COLO668 (cell line): ENCODE measurements at regions not wholly inside any gene's neighbourhood (a gene's known extent, or its start where the extent isn't known, plus 50 kb on each side); places are given as distances from the start of the nearest gene placed in this dataset.
"Not testable (repeated sequence)": the region's sequence is repeated elsewhere in the genome, so short reads cannot be mapped to it uniquely, and the experiment has no call there.

Experiments used
- DNase-seq: peaks from one replicate; lab custom pipeline; 2025; ENCODE audit not compliant: unreplicated experiment; lab: John Stamatoyannopoulos, UW

- no peak for DNase-seq
These were observed 547.2 kb downstream of the LRRC70 start for GRCh38 chr5:63125862-63126261.

DNA sequence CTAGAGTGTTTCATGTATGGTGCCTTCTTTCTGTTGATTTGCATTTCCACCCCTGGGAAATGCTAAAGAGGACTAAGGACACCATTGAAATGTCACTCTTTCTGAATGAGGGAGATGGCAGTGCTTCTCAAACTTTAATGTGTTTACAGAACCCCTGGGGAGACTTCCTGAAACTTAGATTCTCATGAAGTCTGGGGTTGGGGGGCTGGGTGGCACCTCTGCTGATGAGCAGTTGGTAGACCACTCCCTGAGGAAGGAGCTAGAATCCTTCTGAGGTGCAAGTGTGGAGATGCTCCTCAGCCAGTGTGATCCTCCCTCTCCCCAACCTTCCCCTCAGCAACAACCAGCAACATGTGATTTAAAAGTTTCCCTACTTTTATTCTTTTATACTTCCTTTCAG, 546.8 kb downstream of the LRRC70 start:
- DNase-seq: no peak

GRCh38 chr5:63124266-63124665, 545.6 kb downstream of the LRRC70 start:
- DNase-seq: no peak

DNA sequence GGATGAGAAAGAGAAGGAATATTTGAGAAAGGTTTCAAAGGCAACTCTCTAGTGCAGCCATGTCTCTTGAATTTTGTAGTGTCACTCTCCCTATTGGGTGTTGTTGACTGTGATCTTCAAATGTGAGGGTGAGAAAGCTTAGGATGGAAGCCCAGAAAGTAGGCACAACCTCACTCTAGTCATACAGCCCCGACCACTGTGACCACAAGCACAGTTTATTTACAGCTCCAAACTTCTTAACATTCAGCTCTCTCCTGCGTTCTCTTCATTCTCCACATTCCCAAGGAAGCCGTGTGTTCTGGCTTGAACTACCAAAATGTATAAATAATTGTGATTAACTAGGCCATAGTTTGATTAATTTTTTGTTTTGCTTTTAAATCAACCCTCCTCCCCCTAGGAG, 542.9 kb downstream of the LRRC70 start:
- no peak for DNase-seq

GRCh38 chr5:63118221-63118620, 539.6 kb downstream of the LRRC70 start:
- no peak for DNase-seq

DNA sequence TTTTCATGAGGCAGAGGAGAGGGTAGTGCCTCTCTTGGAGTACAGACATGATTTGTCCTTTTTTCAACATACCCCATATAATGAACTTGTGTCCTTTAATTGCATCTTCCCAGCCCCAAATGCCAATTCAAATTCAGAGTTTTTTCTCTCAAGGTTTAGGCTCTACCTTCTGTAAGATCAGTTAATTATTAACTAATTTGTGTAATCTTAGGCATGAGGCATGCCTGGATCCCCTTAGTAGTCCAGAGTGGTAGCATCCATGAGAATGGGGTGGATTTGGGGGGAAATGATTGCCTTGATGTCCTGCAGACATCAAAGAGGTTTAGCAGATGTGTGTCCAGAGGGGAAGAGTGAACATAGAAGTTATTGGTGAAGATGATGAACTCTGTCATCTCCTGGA, 533.3 kb downstream of the LRRC70 start:
- no peak for DNase-seq

GRCh38 chr5:63101870-63102269, 523.3 kb downstream of the LRRC70 start:
- DNase-seq: no peak

- no peak for DNase-seq
These were observed 518.7 kb downstream of the LRRC70 start for GRCh38 chr5:63097286-63097685.

GRCh38 chr5:63094730-63095129, 516.1 kb downstream of the LRRC70 start:
- DNase-seq: no peak

GRCh38 chr5:63089147-63089546, 510.5 kb downstream of the LRRC70 start:
- DNase-seq: no peak

DNA sequence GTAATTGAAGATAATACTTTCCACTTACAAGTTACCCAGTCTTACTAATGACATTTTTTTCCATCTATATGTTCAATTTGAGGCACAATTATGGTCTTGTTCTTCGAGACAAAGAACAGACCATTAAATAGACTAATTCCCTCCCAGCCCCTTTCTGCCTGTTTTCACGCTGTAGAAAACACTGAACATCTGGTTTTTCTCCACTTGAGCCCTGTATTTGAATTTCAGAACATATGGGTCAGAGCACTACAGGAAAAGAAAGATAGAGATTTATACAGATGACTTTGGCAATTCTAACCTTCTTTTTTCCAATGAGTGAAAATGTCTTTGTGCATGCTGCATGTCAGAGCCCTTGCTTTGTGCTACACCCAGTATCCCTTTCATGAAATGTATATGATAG, 506.9 kb downstream of the LRRC70 start:
- DNase-seq: no peak

GRCh38 chr5:63083689-63084088, 505.1 kb downstream of the LRRC70 start:
- not testable (repeated sequence) for DNase-seq

- DNase-seq: no peak
These were observed 502.8 kb downstream of the LRRC70 start for GRCh38 chr5:63081402-63081801.

GRCh38 chr5:63070001-63070400, 491.4 kb downstream of the LRRC70 start:
- DNase-seq: no peak

DNA sequence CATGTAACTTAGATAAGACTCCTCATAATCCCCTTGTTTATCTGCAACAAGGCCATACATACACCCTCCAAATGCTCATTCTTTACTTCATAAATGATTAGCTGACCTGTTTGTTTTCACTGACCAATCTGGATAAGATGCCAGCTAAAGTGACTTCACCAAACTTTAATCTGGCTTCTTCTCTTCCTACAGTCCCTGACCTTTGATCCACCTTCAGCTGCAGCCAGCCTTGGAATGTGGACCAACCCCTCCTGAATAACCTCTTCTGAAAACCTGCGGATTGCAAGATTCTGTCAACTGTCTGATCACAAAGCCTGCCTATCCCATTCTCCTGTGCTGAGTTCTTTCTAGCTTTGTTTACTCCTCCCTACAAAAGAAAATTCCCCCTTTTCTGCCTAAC, 476.8 kb downstream of the LRRC70 start:
- no peak for DNase-seq

DNA sequence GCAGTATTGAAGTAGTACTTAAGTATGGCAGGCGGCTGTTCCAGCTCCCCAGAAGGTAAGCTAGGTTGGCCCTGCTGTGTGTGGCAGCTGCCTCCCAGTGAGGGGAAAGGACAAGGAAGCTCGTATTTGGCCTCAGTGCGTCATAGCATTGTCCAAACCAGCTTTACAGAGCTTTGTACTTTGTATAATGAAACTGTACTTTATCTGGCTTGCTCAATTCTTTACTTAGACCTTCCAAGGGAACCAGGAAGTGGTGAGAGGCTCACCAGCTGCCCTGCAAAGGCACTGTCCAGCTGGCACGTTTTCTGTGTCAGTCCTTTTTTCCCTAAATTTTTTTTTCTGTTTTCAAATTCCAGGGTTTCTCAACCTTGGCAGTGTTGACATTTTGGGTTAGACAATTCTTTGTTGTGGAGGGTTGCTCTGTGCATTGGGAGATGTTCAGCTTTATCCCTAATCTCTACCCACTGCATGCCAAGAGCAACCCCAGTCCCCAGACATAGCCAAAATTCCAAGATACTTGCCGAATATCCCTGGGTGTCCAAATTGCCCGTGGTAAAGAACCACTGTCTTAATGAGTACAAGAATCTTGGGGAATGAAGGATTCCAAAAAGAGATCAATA, 474.5 kb downstream of the LRRC70 start:
- DNase-seq: no peak

GRCh38 chr5:63050916-63051315, 472.3 kb downstream of the LRRC70 start:
- DNase-seq: no peak

GRCh38 chr5:63049935-63050334, 471.3 kb downstream of the LRRC70 start:
- no peak for DNase-seq

- no peak for DNase-seq
These were observed 465.2 kb downstream of the LRRC70 start for GRCh38 chr5:63043792-63044191.

- DNase-seq: no peak
These were observed 453.7 kb downstream of the LRRC70 start for GRCh38 chr5:63032343-63032742.

- DNase-seq: no peak
These were observed 451.3 kb downstream of the LRRC70 start for GRCh38 chr5:63029891-63030290.

GRCh38 chr5:63025679-63026078, 447.1 kb downstream of the LRRC70 start:
- DNase-seq: no peak

- DNase-seq: no peak
These were observed 443.8 kb downstream of the LRRC70 start for GRCh38 chr5:63022403-63022802.

DNA sequence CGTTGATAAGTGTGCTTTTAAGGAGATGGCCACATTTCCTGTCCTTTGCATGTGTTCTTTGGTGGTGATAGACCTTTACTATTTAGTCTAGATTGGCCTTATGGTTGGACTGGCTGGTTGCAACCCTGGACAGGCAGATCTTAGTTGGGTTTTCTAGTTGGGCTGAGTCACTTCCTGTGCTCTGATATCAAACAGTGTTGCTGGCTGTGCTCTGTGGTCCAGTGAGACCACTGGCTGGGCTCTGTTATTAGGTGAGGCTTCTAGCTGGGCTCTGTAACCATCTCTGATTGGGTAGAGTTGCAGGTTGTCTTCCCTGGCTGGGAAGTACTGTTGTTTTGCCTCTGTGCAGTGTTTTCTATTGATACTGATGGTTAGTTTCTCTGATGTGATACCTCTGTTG, 432.5 kb downstream of the LRRC70 start:
- no peak for DNase-seq
